ENCODE measurements at regions not wholly inside any gene's neighbourhood (a gene's known extent, or its start where the extent isn't known, plus 50 kb on each side); places are given as distances from the start of the nearest gene placed in this dataset.

DNA sequence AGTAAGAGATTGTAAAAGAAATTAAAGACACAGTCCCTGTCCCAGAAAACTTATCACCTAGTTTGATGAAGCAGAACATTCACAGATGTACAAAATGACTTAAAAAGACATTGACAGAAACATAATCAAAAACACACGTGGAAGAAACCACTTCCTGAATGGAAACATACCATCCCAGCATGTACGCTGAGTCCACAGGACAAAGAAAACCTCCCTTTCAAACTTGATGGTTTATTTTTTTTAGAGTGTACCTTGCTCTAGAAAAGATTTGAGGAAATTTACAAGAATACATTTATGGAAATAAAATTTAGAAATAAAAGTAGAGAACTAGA, 140.9 kb downstream of the PMP22 start:
- TF ChIP-seq, protein P1, sequence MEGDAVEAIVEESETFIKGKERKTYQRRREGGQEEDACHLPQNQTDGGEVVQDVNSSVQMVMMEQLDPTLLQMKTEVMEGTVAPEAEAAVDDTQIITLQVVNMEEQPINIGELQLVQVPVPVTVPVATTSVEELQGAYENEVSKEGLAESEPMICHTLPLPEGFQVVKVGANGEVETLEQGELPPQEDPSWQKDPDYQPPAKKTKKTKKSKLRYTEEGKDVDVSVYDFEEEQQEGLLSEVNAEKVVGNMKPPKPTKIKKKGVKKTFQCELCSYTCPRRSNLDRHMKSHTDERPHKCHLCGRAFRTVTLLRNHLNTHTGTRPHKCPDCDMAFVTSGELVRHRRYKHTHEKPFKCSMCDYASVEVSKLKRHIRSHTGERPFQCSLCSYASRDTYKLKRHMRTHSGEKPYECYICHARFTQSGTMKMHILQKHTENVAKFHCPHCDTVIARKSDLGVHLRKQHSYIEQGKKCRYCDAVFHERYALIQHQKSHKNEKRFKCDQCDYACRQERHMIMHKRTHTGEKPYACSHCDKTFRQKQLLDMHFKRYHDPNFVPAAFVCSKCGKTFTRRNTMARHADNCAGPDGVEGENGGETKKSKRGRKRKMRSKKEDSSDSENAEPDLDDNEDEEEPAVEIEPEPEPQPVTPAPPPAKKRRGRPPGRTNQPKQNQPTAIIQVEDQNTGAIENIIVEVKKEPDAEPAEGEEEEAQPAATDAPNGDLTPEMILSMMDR (IDR thresholded peaks at IDR 0.05) = no peak
- no peak for TF ChIP-seq POLR2A (IDR thresholded peaks at IDR 0.05)

Data from breast epithelium (tissue), 3 donors.